SJSA1 (cell line): ENCODE measurements at regions not wholly inside any gene's neighbourhood (a gene's known extent, or its start where the extent isn't known, plus 50 kb on each side); places are given as distances from the start of the nearest gene placed in this dataset.

ENCODE experiments used
- DNase-seq, 2 experiments: peaks; one replicate each; pipeline ENCODE4 v3.0.0-alpha.2; 2015 to 2020; ENCODE audit warnings: low spot score in 2 of 2, low read depth in 1 of 2
- H3K27ac ChIP-seq: fragments of 250-450 bp; sonication (Bioruptor Pico); 2 replicates; pipeline ENCODE4 v1.5.1; 2020; ENCODE audit warnings: mild to moderate bottlenecking, moderate library complexity
- H3K27me3 ChIP-seq: fragments of 250-450 bp; sonication (Bioruptor Pico); replicated peaks from 2 replicates; pipeline ENCODE4 v1.5.1; 2020; ENCODE audit warnings: mild to moderate bottlenecking, moderate library complexity
- H3K36me3 ChIP-seq: fragments of 250-450 bp; sonication (Bioruptor Pico); 2 replicates; pipeline ENCODE4 v1.5.1; 2020; ENCODE audit warnings: mild to moderate bottlenecking
- H3K4me1 ChIP-seq: fragments of 250-450 bp; sonication (Bioruptor Pico); replicated peaks from 2 replicates; pipeline ENCODE4 v1.6.1; 2021; ENCODE audit warnings: mild to moderate bottlenecking
- H3K4me3 ChIP-seq: fragments of 250-450 bp; sonication (Bioruptor Pico); 2 replicates; pipeline ENCODE4 v1.5.1; 2020; ENCODE audit warnings: mild to moderate bottlenecking
- H3K9me3 ChIP-seq: fragments of 250-450 bp; sonication (Bioruptor Pico); replicated peaks from 2 replicates; pipeline ENCODE4 v1.5.1; 2020; ENCODE audit warnings: mild to moderate bottlenecking

GRCh38 chr5:40045429-40045828 lies 620.6 kb upstream of the DAB2 start:
- Histone ChIP-seq H3K27me3 (no peaks in the 10 kb centered on the region), H3K36me3 (no peaks in the 10 kb centered on the region), H3K27ac (no peak overlapping the region), H3K4me1 (peaks cover 19% of the 10 kb centered on the region), H3K9me3 (no peaks in the 10 kb centered on the region), H3K4me3 (no peak overlapping the region)
- DNase-seq, result no peak

GRCh38 chr5:40043916-40044315 lies 619.1 kb upstream of the DAB2 start:
- Histone ChIP-seq H3K4me1 (peaks cover 19% of the 10 kb centered on the region), H3K27ac (no peak overlapping the region), H3K36me3 (no peaks in the 10 kb centered on the region), H3K27me3 (no peaks in the 10 kb centered on the region), H3K4me3 (no peak overlapping the region), H3K9me3 (no peaks in the 10 kb centered on the region)
- DNase-seq, result no peak

GRCh38 chr5:40041452-40041851 lies 616.7 kb upstream of the DAB2 start:
- peaks cover 12% of the 10 kb centered on the region for H3K4me1 ChIP-seq
- H3K9me3 ChIP-seq, result no peaks in the 10 kb centered on the region
- H3K27ac ChIP-seq, result no peak overlapping the region
- H3K36me3 ChIP-seq, result no peaks in the 10 kb centered on the region
- no peak overlapping the region for H3K4me3 ChIP-seq
- peak in 1 of 2 experiments; percentile 54 for DNase-seq
- no peaks in the 10 kb centered on the region for H3K27me3 ChIP-seq

- no peaks in the 10 kb centered on the region for H3K36me3 ChIP-seq
- no peak for DNase-seq
- no peaks in the 10 kb centered on the region for H3K27me3 ChIP-seq
- H3K27ac ChIP-seq, result no peak overlapping the region
- no peak overlapping the region for H3K4me3 ChIP-seq
- H3K9me3 ChIP-seq, result no peaks in the 10 kb centered on the region
- H3K4me1 ChIP-seq, result 0 out of 2 replicates have a peak, but pooled peaks cover 3% of the 10 kb centered on the region
Measured at GRCh38 chr5:40037713-40038112, 612.9 kb upstream of the DAB2 start.

GRCh38 chr5:40034441-40034840 lies 609.7 kb upstream of the DAB2 start:
- Histone ChIP-seq H3K27me3 (no peaks in the 10 kb centered on the region), H3K27ac (no peak overlapping the region), H3K4me3 (no peak overlapping the region), H3K9me3 (no peaks in the 10 kb centered on the region), H3K36me3 (no peaks in the 10 kb centered on the region), H3K4me1 (no peaks in the 10 kb centered on the region)
- no peak for DNase-seq

- H3K4me3 ChIP-seq, result no peak overlapping the region
- no peaks in the 10 kb centered on the region for H3K36me3 ChIP-seq
- H3K27ac ChIP-seq, result no peak overlapping the region
- H3K27me3 ChIP-seq, result no peaks in the 10 kb centered on the region
- no peak for DNase-seq
- no peaks in the 10 kb centered on the region for H3K4me1 ChIP-seq
- H3K9me3 ChIP-seq, result no peaks in the 10 kb centered on the region
Measured at GRCh38 chr5:40033411-40033810, 608.6 kb upstream of the DAB2 start.

GRCh38 chr5:40033009-40033408 lies 608.2 kb upstream of the DAB2 start:
- Histone ChIP-seq H3K9me3 (no peaks in the 10 kb centered on the region), H3K27me3 (no peaks in the 10 kb centered on the region), H3K4me1 (no peaks in the 10 kb centered on the region), H3K27ac (no peak overlapping the region), H3K4me3 (no peak overlapping the region), H3K36me3 (no peaks in the 10 kb centered on the region)
- no peak for DNase-seq

GRCh38 chr5:40030661-40031060 lies 605.9 kb upstream of the DAB2 start:
- H3K4me3 ChIP-seq, result no peak overlapping the region
- no peak for DNase-seq
- H3K27me3 ChIP-seq, result no peaks in the 10 kb centered on the region
- H3K36me3 ChIP-seq, result no peaks in the 10 kb centered on the region
- no peaks in the 10 kb centered on the region for H3K9me3 ChIP-seq
- H3K4me1 ChIP-seq, result no peaks in the 10 kb centered on the region
- no peak overlapping the region for H3K27ac ChIP-seq

GRCh38 chr5:40029711-40030495 lies 605.1 kb upstream of the DAB2 start:
- H3K36me3 ChIP-seq, result no peaks in the 10 kb centered on the region
- H3K27me3 ChIP-seq, result no peaks in the 10 kb centered on the region
- no peaks in the 10 kb centered on the region for H3K9me3 ChIP-seq
- H3K4me1 ChIP-seq, result no peaks in the 10 kb centered on the region
- H3K27ac ChIP-seq, result no peak overlapping the region
- DNase-seq, result no peak
- no peak overlapping the region for H3K4me3 ChIP-seq

- Histone ChIP-seq H3K27me3 (no peaks in the 10 kb centered on the region), H3K4me1 (no peaks in the 10 kb centered on the region), H3K4me3 (no peak overlapping the region), H3K36me3 (no peaks in the 10 kb centered on the region), H3K9me3 (no peaks in the 10 kb centered on the region), H3K27ac (no peak overlapping the region)
- no peak for DNase-seq
Measured at GRCh38 chr5:40027400-40027799, 602.6 kb upstream of the DAB2 start.

GRCh38 chr5:40025586-40025985 lies 600.8 kb upstream of the DAB2 start:
- H3K27ac ChIP-seq, result no peak overlapping the region
- DNase-seq, result no peak
- no peak overlapping the region for H3K4me3 ChIP-seq
- no peaks in the 10 kb centered on the region for H3K9me3 ChIP-seq
- no peaks in the 10 kb centered on the region for H3K36me3 ChIP-seq
- no peaks in the 10 kb centered on the region for H3K4me1 ChIP-seq
- no peaks in the 10 kb centered on the region for H3K27me3 ChIP-seq

- no peak overlapping the region for H3K27ac ChIP-seq
- no peak overlapping the region for H3K4me3 ChIP-seq
- no peaks in the 10 kb centered on the region for H3K36me3 ChIP-seq
- no peaks in the 10 kb centered on the region for H3K9me3 ChIP-seq
- no peak for DNase-seq
- H3K27me3 ChIP-seq, result no peaks in the 10 kb centered on the region
- no peaks in the 10 kb centered on the region for H3K4me1 ChIP-seq
Measured at GRCh38 chr5:40022057-40022456, 597.3 kb upstream of the DAB2 start.

GRCh38 chr5:40021007-40021406 lies 596.2 kb upstream of the DAB2 start:
- H3K4me3 ChIP-seq, result no peak overlapping the region
- DNase-seq, result no peak
- no peaks in the 10 kb centered on the region for H3K36me3 ChIP-seq
- H3K27ac ChIP-seq, result no peak overlapping the region
- no peaks in the 10 kb centered on the region for H3K9me3 ChIP-seq
- no peaks in the 10 kb centered on the region for H3K4me1 ChIP-seq
- no peaks in the 10 kb centered on the region for H3K27me3 ChIP-seq

- Histone ChIP-seq H3K27me3 (no peaks in the 10 kb centered on the region), H3K4me3 (no peak overlapping the region), H3K36me3 (no peaks in the 10 kb centered on the region), H3K4me1 (no peaks in the 10 kb centered on the region), H3K27ac (no peak overlapping the region), H3K9me3 (no peaks in the 10 kb centered on the region)
- DNase-seq, result no peak
Measured at GRCh38 chr5:40017918-40018317, 593.1 kb upstream of the DAB2 start.

GRCh38 chr5:40017135-40017534 lies 592.4 kb upstream of the DAB2 start:
- H3K4me3 ChIP-seq, result no peak overlapping the region
- no peaks in the 10 kb centered on the region for H3K36me3 ChIP-seq
- DNase-seq, result no peak
- H3K4me1 ChIP-seq, result no peaks in the 10 kb centered on the region
- H3K27me3 ChIP-seq, result no peaks in the 10 kb centered on the region
- no peak overlapping the region for H3K27ac ChIP-seq
- no peaks in the 10 kb centered on the region for H3K9me3 ChIP-seq
